GM19372 (cell line): ENCODE measurements at regions not wholly inside any gene's neighbourhood (a gene's known extent, or its start where the extent isn't known, plus 50 kb on each side); places are given as distances from the start of the nearest gene placed in this dataset.
"Not testable (repeated sequence)": the region's sequence is repeated elsewhere in the genome, so short reads cannot be mapped to it uniquely, and the experiment has no call there.

Experiments used
- ATAC-seq: cut with Tn5 transposase; IDR thresholded peaks from one replicate; pipeline ENCODE4 v1.9.1; 2021; ENCODE audit warnings: mild to moderate bottlenecking, low read depth, moderate library complexity; ENCODE audit not compliant: unreplicated experiment

DNA sequence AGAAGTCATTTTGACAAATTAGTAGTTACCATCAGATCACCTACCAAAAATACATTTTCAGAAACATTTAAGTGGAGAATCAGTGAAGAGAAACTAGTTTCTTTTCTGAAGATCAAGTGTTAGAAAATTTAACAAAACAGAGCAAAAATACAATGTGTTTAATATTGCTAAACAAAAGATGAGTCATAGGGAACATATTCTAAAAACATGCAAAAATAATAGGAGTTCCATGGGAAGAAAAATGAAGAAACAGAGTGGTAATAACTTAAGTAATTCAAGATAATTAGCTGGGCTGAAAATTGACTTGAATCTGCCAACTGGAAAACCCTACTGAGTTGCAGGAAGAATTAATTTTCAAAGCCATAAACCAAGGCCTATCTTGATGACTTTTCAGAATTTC lies 111.5 kb upstream of the KITLG start:
- ATAC-seq, result no peak

GRCh38 chr12:88684610-88685009 lies 104.3 kb upstream of the KITLG start:
- ATAC-seq, result no peak

DNA sequence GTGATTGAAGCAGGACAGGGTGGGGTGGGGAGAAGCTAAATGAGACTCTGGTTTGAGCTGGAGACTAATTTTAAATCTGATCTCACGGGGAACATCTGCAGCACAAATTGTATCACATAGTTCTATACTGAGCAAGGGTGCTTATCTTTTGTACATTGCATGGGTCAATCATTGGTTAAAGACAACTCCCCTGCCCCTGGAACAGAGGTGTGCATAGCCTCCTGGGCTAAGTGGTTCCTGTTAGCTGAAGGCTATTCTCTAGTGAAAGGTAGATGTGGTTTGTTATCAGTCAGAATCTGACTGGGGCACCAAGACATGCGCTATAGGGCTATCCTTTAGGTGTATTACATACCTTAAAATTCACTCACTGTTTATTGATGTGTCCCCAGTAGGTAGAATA lies 103.9 kb upstream of the KITLG start:
- ATAC-seq, result no peak

- no peak for ATAC-seq
Observed at GRCh38 chr12:88683628-88684027, 103.4 kb upstream of the KITLG start.

- no peak for ATAC-seq
Observed at GRCh38 chr12:88681271-88681670, 101.0 kb upstream of the KITLG start.

DNA sequence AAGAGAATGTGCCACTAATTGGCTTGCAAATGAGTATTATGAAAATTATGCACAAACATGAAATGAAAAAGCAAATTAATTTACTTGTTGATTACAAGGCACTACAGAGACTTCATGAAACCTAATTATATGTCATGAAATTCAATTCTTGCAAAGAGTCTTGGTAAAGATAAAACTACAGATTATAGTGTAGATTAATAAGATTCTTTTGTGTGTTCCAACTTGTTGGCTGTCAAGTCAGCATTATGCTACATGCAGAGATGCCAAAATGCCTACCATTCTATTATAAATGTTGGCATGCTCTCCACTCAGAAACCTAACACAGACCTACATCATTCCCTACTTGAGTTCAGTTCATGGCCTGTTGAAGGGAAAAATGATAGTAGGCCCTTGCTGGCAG lies 97.2 kb upstream of the KITLG start:
- ATAC-seq, result no peak

DNA sequence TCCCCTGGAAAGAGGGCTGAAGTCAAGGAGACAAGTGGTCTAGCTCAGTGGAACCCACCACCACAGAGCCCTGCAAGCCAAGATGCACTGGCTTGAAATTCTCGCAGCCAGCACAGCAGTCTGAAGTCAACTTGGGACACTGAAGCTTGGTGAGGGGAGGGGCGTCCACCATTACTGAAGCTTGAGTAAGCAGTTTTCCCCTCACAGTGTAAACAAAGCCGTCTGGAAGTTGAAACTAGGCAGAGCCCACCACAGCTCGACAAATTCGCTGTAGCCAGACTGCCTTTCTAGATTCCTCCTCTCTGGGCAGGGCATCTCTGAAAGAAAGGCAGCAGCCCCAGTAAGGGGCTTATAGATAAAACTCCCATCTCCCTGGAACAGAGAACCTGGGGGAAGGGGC lies 87.3 kb upstream of the KITLG start:
- not testable (repeated sequence) for ATAC-seq

DNA sequence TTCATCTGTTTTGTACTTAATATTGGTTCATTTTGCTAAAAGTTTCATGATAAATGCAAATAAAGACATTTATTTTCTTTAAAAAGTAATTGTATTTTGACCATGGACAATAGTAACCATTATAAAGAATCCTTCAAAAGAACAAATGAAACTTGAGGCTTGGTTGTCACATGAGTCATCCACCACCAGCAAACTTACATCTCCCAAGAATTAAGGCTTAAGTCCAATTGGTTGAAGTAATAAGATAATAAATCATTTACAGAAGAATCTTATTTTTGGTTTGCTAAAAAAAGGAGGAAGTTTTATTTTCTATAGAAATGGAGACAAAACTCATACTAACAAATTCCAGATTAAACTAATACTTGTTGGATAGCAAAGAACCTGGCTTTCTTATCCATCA lies 84.8 kb upstream of the KITLG start:
- ATAC-seq, result no peak

DNA sequence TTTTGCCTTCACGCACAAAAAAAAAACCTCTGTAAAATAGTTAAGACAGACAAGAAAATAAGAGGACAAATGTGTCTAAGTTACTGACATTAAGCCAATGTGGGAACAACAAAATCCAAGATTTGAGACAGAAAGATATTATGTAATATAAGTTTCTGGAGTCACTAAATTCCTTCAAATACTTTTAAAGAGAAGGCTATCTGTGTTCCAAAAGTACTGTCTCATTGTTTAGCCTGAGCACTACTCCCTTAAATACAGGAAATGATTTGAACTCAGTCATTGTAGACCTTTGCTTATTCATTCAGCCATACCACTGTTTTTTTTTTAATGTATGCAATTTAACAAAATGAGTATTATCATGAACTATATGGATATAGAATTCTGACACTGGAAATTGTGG lies 82.7 kb upstream of the KITLG start:
- ATAC-seq, result no peak

DNA sequence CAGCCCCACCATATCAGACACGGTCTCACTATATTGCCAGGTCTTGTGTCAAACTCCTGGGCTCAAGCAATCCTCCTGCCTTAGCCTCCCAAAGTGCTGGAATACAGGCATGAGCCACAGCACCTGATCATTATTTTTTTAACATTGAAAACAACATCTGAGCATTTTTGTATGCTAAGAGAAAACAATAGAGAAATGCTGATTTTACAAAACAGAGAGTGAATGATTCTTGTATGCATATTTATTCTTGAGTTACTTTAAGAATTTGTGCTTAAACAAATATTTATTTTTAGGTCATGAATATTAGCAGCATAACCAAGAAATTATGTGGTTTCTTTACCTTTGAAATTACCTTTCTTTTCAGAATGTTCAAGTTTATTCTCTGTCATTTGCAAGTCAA lies 81.8 kb upstream of the KITLG start:
- no peak for ATAC-seq

- ATAC-seq, result no peak
Observed at GRCh38 chr12:88658009-88658408, 77.7 kb upstream of the KITLG start.

GRCh38 chr12:88650715-88651114 lies 70.4 kb upstream of the KITLG start:
- no peak for ATAC-seq

- no peak for ATAC-seq
Observed at GRCh38 chr12:88648625-88649024, 68.4 kb upstream of the KITLG start.

- no peak for ATAC-seq
Observed at GRCh38 chr12:88646824-88647223, 66.6 kb upstream of the KITLG start.

GRCh38 chr12:88645816-88646215 lies 65.5 kb upstream of the KITLG start:
- no peak for ATAC-seq

DNA sequence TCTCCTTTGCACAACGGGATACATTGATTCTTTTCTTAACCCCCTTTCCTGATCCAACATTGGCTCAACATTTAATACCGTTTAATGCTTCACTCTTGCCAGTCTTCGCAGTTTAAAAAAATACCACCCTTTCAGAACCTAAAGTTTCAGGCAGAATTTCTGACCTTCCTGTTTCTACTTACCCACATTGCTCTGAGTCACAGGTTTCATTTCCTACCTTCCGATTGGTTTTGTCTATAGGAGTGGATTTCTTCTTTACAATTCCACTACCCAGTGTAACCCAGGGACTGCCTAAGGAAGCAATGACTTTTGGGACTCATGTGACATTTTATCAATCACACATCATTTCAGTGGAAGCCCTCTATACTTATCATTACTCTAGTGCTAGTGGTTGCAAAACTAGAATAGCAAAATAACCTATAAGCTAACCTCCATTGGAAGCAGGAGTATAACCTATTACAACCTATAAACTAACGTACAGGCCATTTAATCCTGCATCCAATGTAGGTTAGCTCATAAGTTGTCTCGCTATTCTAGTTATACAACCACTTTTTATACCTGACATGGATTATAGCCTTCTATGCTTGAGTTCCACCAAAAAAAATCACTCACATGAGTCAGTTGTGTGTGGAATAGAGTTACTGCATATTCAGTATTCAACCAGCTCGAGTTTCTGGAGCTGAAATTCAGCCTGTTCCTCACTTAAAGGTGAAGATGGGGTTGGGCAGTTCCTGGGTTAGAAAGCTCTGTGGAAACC lies 64.9 kb upstream of the KITLG start:
- ATAC-seq, result no peak

GRCh38 chr12:88643685-88644084 lies 63.4 kb upstream of the KITLG start:
- ATAC-seq, result no peak

- no peak for ATAC-seq
Observed at GRCh38 chr12:88642675-88643431, 62.6 kb upstream of the KITLG start.

DNA sequence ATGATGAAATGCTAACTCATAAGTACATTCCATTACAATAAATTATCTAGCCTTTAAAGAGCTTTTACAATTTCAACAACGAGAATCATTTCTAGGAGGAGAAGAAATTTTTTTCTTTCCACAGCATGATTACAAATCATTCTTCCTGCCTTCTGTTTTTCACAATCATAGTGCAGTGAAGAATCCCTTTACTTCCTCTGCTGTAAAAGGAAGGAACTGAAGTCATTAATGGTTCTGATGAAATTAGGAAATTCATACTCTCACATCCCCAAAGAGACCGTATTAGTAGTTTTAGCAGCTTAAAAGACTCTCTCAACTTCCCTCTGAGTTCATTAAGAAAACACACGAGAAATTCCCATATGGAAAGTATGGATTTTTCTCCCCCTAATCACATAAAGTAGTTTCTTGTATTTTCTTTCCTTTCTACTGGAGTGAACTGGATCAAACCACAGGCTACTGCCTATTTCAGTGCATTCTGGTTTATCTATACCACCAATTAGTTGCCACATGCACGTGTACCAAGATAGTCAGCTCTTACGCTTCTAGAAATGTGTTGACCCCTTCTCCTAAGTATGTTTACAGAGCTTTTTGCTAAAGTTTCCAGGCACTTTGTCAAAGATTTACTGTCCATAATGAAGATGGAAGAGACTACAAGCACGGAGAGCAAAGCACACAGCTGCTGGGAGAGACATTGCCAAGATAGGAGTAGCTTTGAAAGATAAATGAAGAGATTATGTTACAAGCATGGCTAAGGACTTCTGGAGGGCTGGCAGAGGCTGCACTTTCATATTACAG lies 58.9 kb upstream of the KITLG start:
- no peak for ATAC-seq

- no peak for ATAC-seq
Observed at GRCh38 chr12:88638388-88638787, 58.1 kb upstream of the KITLG start.

- ATAC-seq, result no peak
Observed at GRCh38 chr12:88634008-88634407, 53.7 kb upstream of the KITLG start.
